ENCODE measurements at regions not wholly inside any gene's neighbourhood (a gene's known extent, or its start where the extent isn't known, plus 50 kb on each side); places are given as distances from the start of the nearest gene placed in this dataset.

GRCh38 chr12:13288937-13289652 lies 92.6 kb downstream of the EMP1 start:
- no peaks in the 10 kb centered on the region for H3K9me3 Mint-ChIP-seq
- no peaks in the 10 kb centered on the region for H3K36me3 Mint-ChIP-seq (ENCODE audit: low read depth)
- H3K4me1 Mint-ChIP-seq, result no peaks in the 10 kb centered on the region
- H3K27ac Mint-ChIP-seq, result no peak overlapping the region
- no peak for ATAC-seq
- peaks cover 8% of the 10 kb centered on the region for H3K27me3 Mint-ChIP-seq
- H3K4me3 Mint-ChIP-seq, result no peak overlapping the region
- no peak for DNase-seq

GRCh38 chr12:13288501-13288900 lies 92.0 kb downstream of the EMP1 start:
- Mint-ChIP-seq H3K9me3 (no peaks in the 10 kb centered on the region), H3K4me3 (no peak overlapping the region), H3K36me3 (ENCODE audit: low read depth) (no peaks in the 10 kb centered on the region), H3K27ac (no peak overlapping the region), H3K4me1 (no peaks in the 10 kb centered on the region), H3K27me3 (peaks cover 8% of the 10 kb centered on the region)
- no peak for DNase-seq
- no peak for ATAC-seq

DNA sequence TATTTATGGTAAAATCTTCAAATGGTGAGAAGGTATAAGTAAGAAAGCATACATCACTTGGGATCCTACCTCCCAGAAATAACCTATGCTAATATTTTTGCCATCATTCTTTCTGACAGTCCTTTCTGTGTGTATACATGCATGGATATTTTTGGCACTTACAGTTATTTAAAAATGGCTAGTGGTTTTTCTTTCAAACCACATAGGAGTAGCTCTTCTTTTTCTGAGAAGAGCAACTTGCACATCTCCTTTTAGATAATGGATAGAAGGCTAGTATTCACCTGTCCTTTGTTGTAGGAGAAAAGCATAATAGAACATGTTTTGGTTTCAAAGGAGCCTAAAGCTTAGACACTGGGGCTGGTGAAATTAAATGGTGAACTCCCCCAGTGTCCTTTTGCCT lies 87.3 kb downstream of the EMP1 start:
- Mint-ChIP-seq H3K36me3 (ENCODE audit: low read depth) (no peaks in the 10 kb centered on the region), H3K27ac (no peak overlapping the region), H3K4me1 (no peaks in the 10 kb centered on the region), H3K27me3 (peaks cover 10% of the 10 kb centered on the region), H3K4me3 (no peak overlapping the region), H3K9me3 (no peaks in the 10 kb centered on the region)
- ATAC-seq, result no peak
- DNase-seq, result no peak

- Mint-ChIP-seq H3K27me3 (peaks cover 12% of the 10 kb centered on the region), H3K4me1 (peaks cover 2% of the 10 kb centered on the region), H3K9me3 (no peaks in the 10 kb centered on the region), H3K36me3 (ENCODE audit: low read depth) (no peaks in the 10 kb centered on the region), H3K4me3 (no peak overlapping the region), H3K27ac (no peak overlapping the region)
- DNase-seq, result no peak
- ATAC-seq, result no peak
Measured at GRCh38 chr12:13282861-13283260, 86.3 kb downstream of the EMP1 start.

DNA sequence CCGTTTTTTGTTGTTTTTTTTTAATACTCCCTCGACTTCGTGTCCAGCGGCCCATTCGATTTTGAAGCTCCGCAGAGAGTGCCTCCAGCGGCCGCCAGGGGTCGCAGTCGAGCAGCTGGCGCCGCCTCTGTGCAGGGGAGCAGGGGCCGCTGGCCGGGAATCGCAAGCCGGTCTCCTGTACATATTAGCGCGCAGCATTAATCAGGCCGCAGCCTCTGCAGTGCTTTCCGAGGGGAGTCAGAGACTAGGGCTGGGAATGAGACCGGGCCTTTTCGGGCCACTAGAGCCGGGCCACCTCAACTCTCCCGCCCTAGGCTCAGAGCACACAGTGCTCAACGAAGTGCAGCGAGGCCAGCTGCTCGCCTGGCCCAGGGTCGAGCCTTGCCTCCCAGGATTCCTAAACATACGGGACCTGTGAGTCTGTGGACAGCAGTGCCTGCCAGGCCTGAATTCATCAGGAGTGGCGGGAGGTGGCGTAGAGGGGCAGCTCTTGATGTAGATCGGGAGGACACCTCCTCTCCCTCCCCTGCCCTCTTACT lies 81.8 kb downstream of the EMP1 start:
- peak; percentile 77 for ATAC-seq
- Mint-ChIP-seq H3K4me1 (peaks cover 2% of the 10 kb centered on the region), H3K36me3 (ENCODE audit: low read depth) (no peaks in the 10 kb centered on the region), H3K27me3 (peaks cover 39% of the 10 kb centered on the region), H3K9me3 (no peaks in the 10 kb centered on the region), H3K4me3 (no peak overlapping the region), H3K27ac (no peak overlapping the region)
- DNase-seq, result peak; percentile 72

DNA sequence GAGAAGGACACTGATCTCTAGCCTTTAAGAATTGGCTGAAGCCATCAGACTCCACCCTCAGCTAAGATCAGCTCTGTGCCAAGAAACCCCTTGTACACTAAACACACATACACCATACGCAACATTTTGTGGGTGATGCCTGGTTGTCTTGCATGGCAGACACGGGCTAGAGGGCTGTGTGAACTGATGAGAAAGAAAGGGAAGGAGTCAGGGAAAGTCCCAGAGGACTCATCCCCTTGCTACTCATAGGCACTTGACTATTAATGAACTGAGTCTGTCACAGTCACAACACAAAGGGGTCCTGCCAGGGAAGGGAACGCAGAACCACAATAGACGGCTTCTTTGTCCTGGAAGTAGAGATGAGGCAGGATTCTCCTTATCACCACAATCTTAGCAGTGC lies 80.8 kb downstream of the EMP1 start:
- Mint-ChIP-seq H3K27me3 (peaks cover 39% of the 10 kb centered on the region), H3K27ac (no peak overlapping the region), H3K4me3 (no peak overlapping the region), H3K4me1 (peaks cover 2% of the 10 kb centered on the region), H3K9me3 (no peaks in the 10 kb centered on the region), H3K36me3 (ENCODE audit: low read depth) (no peaks in the 10 kb centered on the region)
- DNase-seq (no peak), ATAC-seq (no peak)

DNA sequence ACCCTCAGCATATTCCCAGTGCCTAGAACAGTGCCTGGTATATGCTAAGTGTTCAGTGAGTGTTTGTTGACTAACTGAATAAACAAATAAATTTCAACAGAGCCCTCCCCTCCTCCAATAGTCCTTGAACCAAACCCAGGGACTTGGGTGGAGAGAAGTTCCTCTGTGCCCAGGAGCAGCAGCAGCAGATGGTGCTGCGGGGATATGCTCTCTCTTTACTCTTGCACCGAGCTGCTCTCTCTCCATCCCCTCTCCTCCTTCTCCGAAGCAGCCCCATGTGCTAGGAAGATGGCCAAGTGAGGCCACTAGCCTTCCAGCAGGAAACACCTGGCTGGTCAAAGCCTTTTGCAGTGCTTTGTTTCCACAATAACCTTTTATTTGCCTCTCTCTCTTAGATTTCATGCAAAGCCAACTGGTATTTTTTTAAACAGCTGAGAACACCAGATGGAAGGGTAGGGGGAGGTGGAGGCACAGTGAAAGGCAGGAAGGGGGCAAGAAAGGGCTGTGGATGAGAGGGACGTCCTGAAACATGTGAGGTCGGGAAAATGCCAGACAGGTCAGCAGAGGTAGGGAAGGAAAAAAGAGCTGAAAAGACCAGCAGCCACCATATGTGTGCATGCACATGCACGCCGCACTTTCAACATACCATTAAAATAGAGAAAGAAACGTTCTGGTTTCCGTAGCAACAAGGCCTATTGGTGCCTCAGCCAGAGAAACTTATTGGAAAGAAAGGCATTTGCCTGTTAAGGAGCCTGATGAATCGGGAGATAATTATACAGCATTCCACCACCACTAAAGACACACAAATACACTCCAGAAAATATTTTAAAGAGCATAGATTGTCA lies 78.9 kb downstream of the EMP1 start:
- H3K4me3 Mint-ChIP-seq, result no peak overlapping the region
- peaks cover 2% of the 10 kb centered on the region for H3K4me1 Mint-ChIP-seq
- no peaks in the 10 kb centered on the region for H3K9me3 Mint-ChIP-seq
- DNase-seq (no peak), ATAC-seq (no peak)
- peaks cover 43% of the 10 kb centered on the region for H3K27me3 Mint-ChIP-seq
- H3K27ac Mint-ChIP-seq, result no peak overlapping the region
- no peaks in the 10 kb centered on the region for H3K36me3 Mint-ChIP-seq (ENCODE audit: low read depth)

- H3K4me1 Mint-ChIP-seq, result peaks cover 2% of the 10 kb centered on the region
- no peak overlapping the region for H3K27ac Mint-ChIP-seq
- H3K36me3 Mint-ChIP-seq (ENCODE audit: low read depth), result no peaks in the 10 kb centered on the region
- H3K9me3 Mint-ChIP-seq, result no peaks in the 10 kb centered on the region
- ATAC-seq (no peak), DNase-seq (no peak)
- H3K4me3 Mint-ChIP-seq, result no peak overlapping the region
- H3K27me3 Mint-ChIP-seq, result peaks cover 41% of the 10 kb centered on the region
Measured at GRCh38 chr12:13273850-13274249, 77.3 kb downstream of the EMP1 start.

- peaks cover 39% of the 10 kb centered on the region for H3K27me3 Mint-ChIP-seq
- H3K4me3 Mint-ChIP-seq, result no peak overlapping the region
- no peaks in the 10 kb centered on the region for H3K36me3 Mint-ChIP-seq (ENCODE audit: low read depth)
- ATAC-seq, result no peak
- H3K27ac Mint-ChIP-seq, result no peak overlapping the region
- H3K9me3 Mint-ChIP-seq, result no peaks in the 10 kb centered on the region
- no peak for DNase-seq
- peaks cover 1% of the 10 kb centered on the region for H3K4me1 Mint-ChIP-seq
Measured at GRCh38 chr12:13273097-13273496, 76.6 kb downstream of the EMP1 start.

- DNase-seq, result no peak
- Mint-ChIP-seq H3K27ac (no peak overlapping the region), H3K4me1 (no peaks in the 10 kb centered on the region), H3K4me3 (no peak overlapping the region), H3K36me3 (ENCODE audit: low read depth) (no peaks in the 10 kb centered on the region), H3K27me3 (peaks cover 21% of the 10 kb centered on the region), H3K9me3 (no peaks in the 10 kb centered on the region)
- no peak for ATAC-seq
Measured at GRCh38 chr12:13270817-13271216, 74.3 kb downstream of the EMP1 start.

All from activated naive CD8-positive, alpha-beta T cell treated with anti-CD3 and anti-CD28 coated beads, Interleukin-2, amount 50 U/mL, for 24 hours (primary cell).